ENCODE measurements at regions not wholly inside any gene's neighbourhood (a gene's known extent, or its start where the extent isn't known, plus 50 kb on each side); places are given as distances from the start of the nearest gene placed in this dataset.

- DNase-seq (ENCODE audit: low read depth in 2 of 2), result no peak
Observed at GRCh38 chr14:62006116-62006731, 244.0 kb downstream of the SNAPC1 start.

- DNase-seq (ENCODE audit: low read depth in 2 of 2), result no peak
Observed at GRCh38 chr14:62015243-62015642, 253.0 kb downstream of the SNAPC1 start.

- DNase-seq (ENCODE audit: low read depth in 2 of 2), result no peak
Observed at GRCh38 chr14:62015945-62016344, 253.7 kb downstream of the SNAPC1 start.

GRCh38 chr14:62017651-62018230, 255.5 kb downstream of the SNAPC1 start:
- DNase-seq (ENCODE audit: low read depth in 2 of 2), result no peak

GRCh38 chr14:62018606-62019005, 256.4 kb downstream of the SNAPC1 start:
- DNase-seq (ENCODE audit: low read depth in 2 of 2), result no peak

- DNase-seq (ENCODE audit: low read depth in 2 of 2), result no peak
Observed at GRCh38 chr14:62027958-62028357, 265.7 kb downstream of the SNAPC1 start.

- no peak for DNase-seq (ENCODE audit: low read depth in 2 of 2)
Observed at GRCh38 chr14:62029569-62029924, 267.3 kb downstream of the SNAPC1 start.

- no peak for DNase-seq (ENCODE audit: low read depth in 2 of 2)
Observed at GRCh38 chr14:62030387-62030786, 268.2 kb downstream of the SNAPC1 start.

GRCh38 chr14:62031504-62031903, 269.3 kb downstream of the SNAPC1 start:
- DNase-seq (ENCODE audit: low read depth in 2 of 2), result no peak

GRCh38 chr14:62053188-62053587, 291.0 kb downstream of the SNAPC1 start:
- no peak for DNase-seq (ENCODE audit: low read depth in 2 of 2)

GRCh38 chr14:62056789-62057188, 294.6 kb downstream of the SNAPC1 start:
- no peak for DNase-seq (ENCODE audit: low read depth in 2 of 2)

GRCh38 chr14:62062645-62063044, 300.4 kb downstream of the SNAPC1 start:
- DNase-seq (ENCODE audit: low read depth in 2 of 2), result no peak

GRCh38 chr14:62064751-62065323, 302.6 kb downstream of the SNAPC1 start:
- DNase-seq (ENCODE audit: low read depth in 2 of 2), result no peak

- DNase-seq (ENCODE audit: low read depth in 2 of 2), result no peak
Observed at GRCh38 chr14:62066304-62066703, 304.1 kb downstream of the SNAPC1 start.

GRCh38 chr14:62071039-62071438, 308.8 kb downstream of the SNAPC1 start:
- no peak for DNase-seq (ENCODE audit: low read depth in 2 of 2)

- DNase-seq (ENCODE audit: low read depth in 2 of 2), result no peak
Observed at GRCh38 chr14:62076368-62076767, 314.1 kb downstream of the SNAPC1 start.

- no peak for DNase-seq (ENCODE audit: low read depth in 2 of 2)
Observed at GRCh38 chr14:62076825-62077605, 314.8 kb downstream of the SNAPC1 start.

- no peak for DNase-seq (ENCODE audit: low read depth in 2 of 2)
Observed at GRCh38 chr14:62077676-62078261, 315.5 kb downstream of the SNAPC1 start.

GRCh38 chr14:62079038-62079437, 316.8 kb downstream of the SNAPC1 start:
- no peak for DNase-seq (ENCODE audit: low read depth in 2 of 2)

- no peak for DNase-seq (ENCODE audit: low read depth in 2 of 2)
Observed at GRCh38 chr14:62081012-62081612, 318.9 kb downstream of the SNAPC1 start.

GRCh38 chr14:62081951-62082350, 319.7 kb downstream of the SNAPC1 start:
- no peak for DNase-seq (ENCODE audit: low read depth in 2 of 2)

GRCh38 chr14:62082779-62083178, 320.6 kb downstream of the SNAPC1 start:
- no peak for DNase-seq (ENCODE audit: low read depth in 2 of 2)

All from dermis microvascular lymphatic vessel endothelial cell (primary cell).